ENCODE measurements at regions not wholly inside any gene's neighbourhood (a gene's known extent, or its start where the extent isn't known, plus 50 kb on each side); places are given as distances from the start of the nearest gene placed in this dataset.

DNA sequence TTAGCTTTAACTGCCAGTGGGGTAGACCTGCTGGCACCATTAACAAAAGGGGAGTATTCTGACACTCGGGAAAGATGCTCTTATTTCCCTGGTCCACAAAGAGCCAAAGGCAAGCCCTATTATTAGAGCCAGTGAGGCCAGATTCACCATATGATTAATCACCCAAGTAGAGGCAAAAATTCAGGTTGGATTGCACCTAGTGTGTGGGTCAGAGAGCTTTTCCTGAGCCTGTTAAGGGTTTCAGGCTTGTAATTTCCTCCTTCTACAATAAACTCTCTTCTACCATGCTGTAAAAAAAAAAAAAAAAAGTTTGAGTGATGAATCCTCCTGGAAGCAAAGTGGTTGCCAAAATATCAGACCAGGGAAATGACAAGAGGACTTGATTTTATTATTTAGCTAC is 163.5 kb downstream of the MBL2 start:
- TF ChIP-seq POLR2A (IDR thresholded peaks at IDR 0.05) (no peak), EP300 (IDR thresholded peaks at IDR 0.05; ENCODE audit: low read depth) (no peak)
- TF ChIP-seq, protein P1, sequence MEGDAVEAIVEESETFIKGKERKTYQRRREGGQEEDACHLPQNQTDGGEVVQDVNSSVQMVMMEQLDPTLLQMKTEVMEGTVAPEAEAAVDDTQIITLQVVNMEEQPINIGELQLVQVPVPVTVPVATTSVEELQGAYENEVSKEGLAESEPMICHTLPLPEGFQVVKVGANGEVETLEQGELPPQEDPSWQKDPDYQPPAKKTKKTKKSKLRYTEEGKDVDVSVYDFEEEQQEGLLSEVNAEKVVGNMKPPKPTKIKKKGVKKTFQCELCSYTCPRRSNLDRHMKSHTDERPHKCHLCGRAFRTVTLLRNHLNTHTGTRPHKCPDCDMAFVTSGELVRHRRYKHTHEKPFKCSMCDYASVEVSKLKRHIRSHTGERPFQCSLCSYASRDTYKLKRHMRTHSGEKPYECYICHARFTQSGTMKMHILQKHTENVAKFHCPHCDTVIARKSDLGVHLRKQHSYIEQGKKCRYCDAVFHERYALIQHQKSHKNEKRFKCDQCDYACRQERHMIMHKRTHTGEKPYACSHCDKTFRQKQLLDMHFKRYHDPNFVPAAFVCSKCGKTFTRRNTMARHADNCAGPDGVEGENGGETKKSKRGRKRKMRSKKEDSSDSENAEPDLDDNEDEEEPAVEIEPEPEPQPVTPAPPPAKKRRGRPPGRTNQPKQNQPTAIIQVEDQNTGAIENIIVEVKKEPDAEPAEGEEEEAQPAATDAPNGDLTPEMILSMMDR (IDR thresholded peaks at IDR 0.05) = no peak

Measured in transverse colon (tissue), 3 donors.